AG04449 (cell line): ENCODE measurements at regions not wholly inside any gene's neighbourhood (a gene's known extent, or its start where the extent isn't known, plus 50 kb on each side); places are given as distances from the start of the nearest gene placed in this dataset.

Experiments
- CTCF ChIA-PET: fragments of 350-600 bp; formaldehyde crosslinking; extraction: SDS; loops from one replicate; lab custom pipeline; 2021; ENCODE audit warnings: antibody characterized with exemption; lab: Yijun Ruan, JAX
- POLR2A ChIA-PET: fragments of 400-600, 350-600 bp; formaldehyde crosslinking; extraction: SDS; loops from one replicate; lab custom pipeline; 2020; ENCODE audit warnings: antibody characterized with exemption, inconsistent platforms; lab: Yijun Ruan, JAX
- DNase-seq: peaks from one replicate; pipeline ENCODE4 v3.0.0-alpha.2; 2010; ENCODE audit warnings: low read depth, low spot score
- H3K4me3 ChIP-seq: 2 replicates; pipeline ENCODE4 v1.5.1; 2011; ENCODE audit warnings: low read depth, mild to moderate bottlenecking, control low read depth, low read length
- CTCF ChIP-seq: IDR thresholded peaks from one replicate; pipeline ENCODE4 v1.5.1; 2011; ENCODE audit warnings: mild to moderate bottlenecking, moderate library complexity, low read length, control low read depth, inconsistent platforms; ENCODE audit not compliant: insufficient read depth; ENCODE audit errors: missing control alignments

GRCh38 chr12:130049666-130050065 lies 112.6 kb upstream of the FZD10 start:
- ChIA-PET POLR2A (no interaction called here), CTCF (interaction anchor here (1.7 kb wide), 1 partner anchor 286 kb away, joined by 6 read pairs; no protein-coding TSS in a partner anchor)
- no peak for TF ChIP-seq CTCF
- H3K4me3 ChIP-seq: no peak overlapping the region
- DNase-seq: no peak

- TF ChIP-seq CTCF: no peak
- CTCF ChIA-PET: no interaction called here
- POLR2A ChIA-PET: no interaction called here
Observed at GRCh38 chr12:130051900-130052299, 110.4 kb upstream of the FZD10 start.

GRCh38 chr12:130053651-130054069 lies 108.6 kb upstream of the FZD10 start:
- ChIA-PET CTCF (no interaction called here), POLR2A (no interaction called here)
- no peak for DNase-seq
- TF ChIP-seq CTCF: no peak
- no peak overlapping the region for H3K4me3 ChIP-seq

More at GRCh38 chr12:130051900-130052299, 110.4 kb upstream of the FZD10 start:
- no peak overlapping the region for H3K4me3 ChIP-seq
- no peak for DNase-seq

- no peak for TF ChIP-seq CTCF
- ChIA-PET POLR2A (no interaction called here), CTCF (no interaction called here)
- H3K4me3 ChIP-seq: no peak overlapping the region
- no peak for DNase-seq
Observed at GRCh38 chr12:130054803-130055202, 107.5 kb upstream of the FZD10 start.

GRCh38 chr12:130058926-130059472 lies 103.3 kb upstream of the FZD10 start:
- no peak for TF ChIP-seq CTCF
- no peak overlapping the region for H3K4me3 ChIP-seq
- no peak for DNase-seq
- POLR2A ChIA-PET: no interaction called here
- CTCF ChIA-PET: no interaction called here

- DNase-seq: no peak
- TF ChIP-seq CTCF: no peak
- CTCF ChIA-PET: no interaction called here
- no peak overlapping the region for H3K4me3 ChIP-seq
- POLR2A ChIA-PET: no interaction called here
Observed at GRCh38 chr12:130063866-130064265, 98.4 kb upstream of the FZD10 start.
